GM12878 (cell line): ENCODE measurements at regions not wholly inside any gene's neighbourhood (a gene's known extent, or its start where the extent isn't known, plus 50 kb on each side); places are given as distances from the start of the nearest gene placed in this dataset.

Source experiments
- ATAC-seq: fragments of 200-7000 bp; cut with Tn5 transposase; 3 replicates; pipeline ENCODE4 v1.9.1; 2020; ENCODE audit warnings: mild to moderate bottlenecking, moderate library complexity
- BruUV-seq: library from RNA; stranded (reverse); fragments of 400-500 nt; replicated peaks from 2 replicates; lab custom pipeline; 2021; lab: Mats Ljungman, UMichigan
- CTCF ChIA-PET: fragments of 300-600 bp; sonication (Branson Sonifier 250); formaldehyde crosslinking; extraction: SDS; loops from one replicate; lab custom pipeline; 2021; ENCODE audit warnings: inconsistent platforms; lab: Yijun Ruan, JAX
- POLR2A ChIA-PET: fragments of 350-600 bp; formaldehyde crosslinking; extraction: SDS; loops from one replicate; lab custom pipeline; 2021; ENCODE audit warnings: inconsistent platforms; lab: Charles Lee
- RAD21 ChIA-PET: fragments of 300-600 bp; sonication (Branson Sonifier 250); formaldehyde crosslinking; loops from one replicate; lab custom pipeline; 2023; ENCODE audit warnings: antibody characterized with exemption; ENCODE audit not compliant: unreplicated experiment; lab: Charles Lee
- SMC1A ChIA-PET: fragments of 300-600 bp; sonication (Branson Sonifier 250); formaldehyde crosslinking; loops from one replicate; lab custom pipeline; 2023; ENCODE audit not compliant: unreplicated experiment, uncharacterized antibody; lab: Charles Lee
- DNase-seq: peaks from one replicate; pipeline ENCODE4 v3.0.0-alpha.2; 2011; ENCODE audit warnings: low read depth, low spot score
- FAIRE-seq: peaks from 3 replicates; lab custom pipeline; 2011; peaks lifted over from hg19 to GRCh38; lab: Jason Lieb, UNC
- H2AFZ ChIP-seq: 2 replicates; pipeline ENCODE4 v1.6.0; 2011; ENCODE audit warnings: low read depth, low read length, control low read depth; ENCODE audit not compliant: control insufficient read depth
- H3K27ac ChIP-seq: 2 replicates; pipeline ENCODE4 v1.5.1; 2011; ENCODE audit warnings: control low read depth; ENCODE audit not compliant: control insufficient read depth, insufficient read depth
- H3K27me3 ChIP-seq, 2 experiments: replicated peaks in 1 of 2; 2 replicates each; pipeline versions ENCODE4 v1.6.0 to v1.6.1; 2011; ENCODE audit warnings: low read length in 1 of 2; ENCODE audit not compliant: control insufficient read depth in 2 of 2, insufficient read depth in 2 of 2
- H3K36me3 ChIP-seq, 2 experiments: 2 replicates each; pipeline ENCODE4 v1.5.1; 2011; ENCODE audit warnings: low read length in 1 of 2; ENCODE audit not compliant: control insufficient read depth in 2 of 2, insufficient read depth in 2 of 2
- H3K4me1 ChIP-seq: 2 replicates; pipeline ENCODE4 v1.6.1; 2011; ENCODE audit warnings: mild to moderate bottlenecking, low read length, moderate library complexity, mixed read lengths; ENCODE audit not compliant: control insufficient read depth, insufficient read depth
- H3K4me2 ChIP-seq: 2 replicates; pipeline ENCODE4 v1.6.0; 2011; ENCODE audit warnings: control low read depth; ENCODE audit not compliant: control insufficient read depth, insufficient read depth
- H3K4me3 ChIP-seq: fragments of 200-600 bp; sonication (generic); 2 replicates; pipeline ENCODE4 v1.5.1; 2016
- H3K79me2 ChIP-seq: 2 replicates; pipeline ENCODE4 v1.6.0; 2011; ENCODE audit warnings: low read length; ENCODE audit not compliant: control insufficient read depth, insufficient read depth
- H3K9ac ChIP-seq: 2 replicates; pipeline ENCODE4 v1.8.0; 2011; ENCODE audit warnings: low read length, control low read depth, mixed read lengths; ENCODE audit not compliant: control insufficient read depth, insufficient read depth
- H3K9me3 ChIP-seq: replicated peaks from 3 replicates; pipeline ENCODE4 v1.5.1; 2011; ENCODE audit warnings: mild to moderate bottlenecking, low read length; ENCODE audit not compliant: control insufficient read depth, insufficient read depth
- H4K20me1 ChIP-seq: 2 replicates; pipeline ENCODE4 v1.6.0; 2011; ENCODE audit not compliant: control insufficient read depth, insufficient read depth
- ATF3 ChIP-seq: IDR thresholded peaks from 2 replicates; pipeline ENCODE4 v1.6.1; 2011; ENCODE audit warnings: low read depth, mild to moderate bottlenecking, low read length, moderate library complexity, borderline replicate concordance; ENCODE audit errors: extremely low read depth
- ATF7 ChIP-seq: fragments of 450-650 bp; IDR thresholded peaks from 2 replicates; pipeline ENCODE4 v1.6.1; 2016; ENCODE audit warnings: low read depth, mild to moderate bottlenecking
- CBFB ChIP-seq: IDR thresholded peaks from 2 replicates; pipeline ENCODE4 v1.6.1; 2016; ENCODE audit warnings: antibody characterized with exemption, low read depth
- CEBPB ChIP-seq, 2 experiments: fragments of 150-350 bp in 1 of 2; IDR thresholded peaks; 2 replicates each; pipeline ENCODE4 v1.6.1; 2012 to 2014; ENCODE audit warnings: low read depth in 2 of 2, low read length in 2 of 2, borderline replicate concordance in 1 of 2, inconsistent platforms in 1 of 2
- CHD1 ChIP-seq: IDR thresholded peaks from 2 replicates; pipeline ENCODE4 v1.6.1; 2012; ENCODE audit warnings: low read depth, low read length, improper control_type of control experiment
- CHD2 ChIP-seq: IDR thresholded peaks from 2 replicates; pipeline ENCODE4 v1.6.1; 2011; ENCODE audit warnings: low read depth, low read length, improper control_type of control experiment, borderline replicate concordance
- EGR1 ChIP-seq, 2 experiments: IDR thresholded peaks; 1 replicate in 1 of 2; 2 replicates in 1 of 2; pipeline ENCODE4 v1.6.1; 2011 to 2012; ENCODE audit warnings: low read depth in 2 of 2, low read length in 2 of 2, borderline replicate concordance in 1 of 2, mild to moderate bottlenecking in 1 of 2, moderate library complexity in 1 of 2
- HDAC6 ChIP-seq: fragments of 200-600 bp; sonication (generic); IDR thresholded peaks from one replicate; pipeline ENCODE4 v1.8.0; 2017; ENCODE audit warnings: antibody characterized with exemption; ENCODE audit not compliant: unreplicated experiment
- KLF5 ChIP-seq: fragments of 450-650 bp; IDR thresholded peaks from 2 replicates; pipeline ENCODE4 v1.6.1; 2014; ENCODE audit warnings: mild to moderate bottlenecking; ENCODE audit not compliant: partially characterized antibody
- LARP7 ChIP-seq: fragments of 450-650 bp; IDR thresholded peaks from 2 replicates; pipeline ENCODE4 v1.6.1; 2017; ENCODE audit warnings: mild to moderate bottlenecking
- NFYA ChIP-seq: IDR thresholded peaks from 2 replicates; pipeline ENCODE4 v1.6.1; 2011; ENCODE audit warnings: low read depth, mild to moderate bottlenecking, low read length, improper control_type of control experiment, borderline replicate concordance
- RAD21 ChIP-seq: IDR thresholded peaks from 2 replicates; pipeline ENCODE4 v1.6.1; 2011; ENCODE audit warnings: mild to moderate bottlenecking, low read depth, low read length, moderate library complexity; ENCODE audit not compliant: insufficient read depth
- RB1 ChIP-seq: fragments of 450-650 bp; formaldehyde crosslinking; IDR thresholded peaks from 2 replicates; pipeline ENCODE4 v1.6.1; 2017; ENCODE audit warnings: mild to moderate bottlenecking, borderline replicate concordance
- RFX5 ChIP-seq: IDR thresholded peaks from 2 replicates; pipeline ENCODE4 v1.6.1; 2011; ENCODE audit warnings: low read depth, low read length, improper control_type of control experiment
- SIN3A ChIP-seq: IDR thresholded peaks from 2 replicates; pipeline ENCODE4 v1.6.1; 2012; ENCODE audit warnings: low read depth, low read length, improper control_type of control experiment
- SREBF2 ChIP-seq: IDR thresholded peaks from 2 replicates; pipeline ENCODE4 v1.6.1; 2012; ENCODE audit warnings: mild to moderate bottlenecking, low read length
- SUPT20H ChIP-seq: IDR thresholded peaks from 2 replicates; pipeline ENCODE4 v1.6.1; 2011; ENCODE audit warnings: low read depth, mild to moderate bottlenecking, low read length, moderate library complexity, borderline replicate concordance; ENCODE audit not compliant: control insufficient read depth
- TBL1XR1 ChIP-seq: IDR thresholded peaks from 2 replicates; pipeline ENCODE4 v1.6.1; 2012; ENCODE audit warnings: low read depth, low read length, improper control_type of control experiment
- TCF7 ChIP-seq: IDR thresholded peaks from 2 replicates; pipeline ENCODE4 v1.6.1; 2014; ENCODE audit warnings: antibody characterized with exemption, borderline replicate concordance
- ZSCAN29 ChIP-seq: fragments of 450-650 bp; IDR thresholded peaks from 2 replicates; pipeline ENCODE4 v1.6.1; 2017; ENCODE audit warnings: mild to moderate bottlenecking, moderate library complexity
- ZZZ3 ChIP-seq: IDR thresholded peaks from 2 replicates; pipeline ENCODE4 v1.6.1; 2011; ENCODE audit warnings: low read depth; ENCODE audit not compliant: control insufficient read depth, insufficient read length
- in situ Hi-C: fragments of 300-500 bp; cut with MboI; formaldehyde crosslinking; loops from 9 replicates; pipeline ENCODE4 v1.14.3; 2018; ENCODE audit warnings: mixed read lengths
- intact Hi-C: fragments of 100-400 bp; cut with micrococcal nuclease; formaldehyde crosslinking; loops from one replicate; pipeline ENCODE4 v1.14.2; 2022; ENCODE audit not compliant: unreplicated experiment

DNA sequence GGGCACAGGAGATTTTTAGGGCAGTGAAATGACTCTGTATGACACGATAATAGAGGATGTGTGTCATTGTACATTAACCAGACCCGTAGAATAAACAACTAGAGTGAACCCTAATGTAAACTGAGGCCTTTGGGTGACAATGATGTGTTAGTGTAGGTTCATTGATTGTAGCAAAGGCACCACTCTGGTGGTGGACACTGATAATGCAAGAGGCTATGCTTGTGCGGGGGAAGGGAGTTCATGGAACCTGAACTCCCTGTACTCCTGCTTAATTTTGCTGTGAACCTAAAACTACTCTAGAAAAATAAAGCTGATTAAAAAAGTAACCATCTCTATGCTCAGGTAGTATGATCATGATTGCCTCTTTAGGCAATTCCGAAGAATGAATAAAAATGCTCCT, 96.3 kb upstream of the VIPR2 start (continued):
- TF ChIP-seq NFYA, result no peak
- TF ChIP-seq, all 136 proteins: peak for 0

DNA sequence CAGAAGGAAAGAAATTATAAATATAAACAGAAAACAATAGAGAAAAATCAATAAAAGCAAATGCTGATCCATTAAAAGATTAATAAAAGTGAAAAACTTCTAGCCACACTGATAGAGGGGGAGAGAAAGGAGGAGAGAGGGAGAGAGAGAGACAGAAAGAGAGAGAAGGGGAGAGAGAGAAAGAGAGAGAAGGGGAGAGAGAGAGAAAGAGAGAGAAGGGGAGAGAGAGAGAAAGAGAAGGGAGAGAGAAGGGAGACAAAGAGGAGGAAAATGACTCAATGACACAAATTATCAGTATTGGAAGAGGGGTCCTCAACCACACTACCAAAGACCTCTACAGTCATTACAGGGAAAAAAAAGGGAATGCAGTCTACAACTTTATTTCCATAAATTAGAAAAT, 94.4 kb upstream of the VIPR2 start:
- H3K9ac ChIP-seq, result no peak overlapping the region
- FAIRE-seq (no peak), ATAC-seq (no peak), DNase-seq (no peak)
- RAD21 ChIA-PET, result no interaction called here
- H3K27ac ChIP-seq, result no peak overlapping the region
- no peaks in the 10 kb centered on the region for H3K79me2 ChIP-seq
- H3K4me3 ChIP-seq, result no peak overlapping the region
- no peaks in the 10 kb centered on the region; the same call in 2 of the 3 replicates for H3K9me3 ChIP-seq
- H4K20me1 ChIP-seq, result no peaks in the 10 kb centered on the region
- no peak for TF ChIP-seq LARP7
- TF ChIP-seq TBL1XR1, result no peak
- no peak for TF ChIP-seq ATF3
- TF ChIP-seq CEBPB (IDR thresholded peaks at IDR 0.05; ENCODE audit: borderline replicate concordance in 1 of 2, low read depth in 2 of 2, low read length in 2 of 2), result no peak
- no peak for TF ChIP-seq RB1
- no peak for TF ChIP-seq CHD2
- TF ChIP-seq RAD21, result no peak
- no peak for TF ChIP-seq CBFB
- no peak for TF ChIP-seq HDAC6
- TF ChIP-seq TCF7, result no peak
- no peak for TF ChIP-seq EGR1 (IDR thresholded peaks at IDR 0.05; ENCODE audit: borderline replicate concordance in 1 of 2, low read depth in 2 of 2, low read length in 2 of 2)
- TF ChIP-seq SIN3A, result no peak
- no peak for TF ChIP-seq CHD1
- no peak for TF ChIP-seq ZSCAN29
- no peak for TF ChIP-seq ATF7
- TF ChIP-seq KLF5, result no peak
- no peak for TF ChIP-seq ZZZ3
- TF ChIP-seq SUPT20H, result no peak
- TF ChIP-seq RFX5, result no peak
- TF ChIP-seq SREBF2, result no peak
- no peak overlapping the region for H3K4me2 ChIP-seq
- in situ Hi-C loops (no loop called here), intact Hi-C loops (no loop called here)
- H3K4me1 ChIP-seq, result no peaks in the 10 kb centered on the region
- H2AFZ ChIP-seq, result no peak overlapping the region
- H3K27me3 ChIP-seq, result no peaks in the 10 kb centered on the region
- SMC1A ChIA-PET, result no interaction called here
- BruUV-seq, result no TSS peak
- POLR2A ChIA-PET, result no interaction called here
- no peaks in the 10 kb centered on the region for H3K36me3 ChIP-seq
- CTCF ChIA-PET, result interaction anchor here (0.7 kb wide), 1 partner anchor 1489 kb away, joined by 4 read pairs; no protein-coding TSS in a partner anchor
